GM18498 (cell line): ENCODE measurements at regions not wholly inside any gene's neighbourhood (a gene's known extent, or its start where the extent isn't known, plus 50 kb on each side); places are given as distances from the start of the nearest gene placed in this dataset.
"Not testable (repeated sequence)": the region's sequence is repeated elsewhere in the genome, so short reads cannot be mapped to it uniquely, and the experiment has no call there.

ENCODE experiments used
- ATAC-seq: cut with Tn5 transposase; IDR thresholded peaks from one replicate; pipeline ENCODE4 v1.9.1; 2021; ENCODE audit warnings: mild to moderate bottlenecking, moderate library complexity; ENCODE audit not compliant: unreplicated experiment

- ATAC-seq = no peak
Measured at GRCh38 chr15:69597061-69597592, 144.5 kb downstream of the RPLP1 start.

- no peak for ATAC-seq
Measured at GRCh38 chr15:69599271-69599670, 146.7 kb downstream of the RPLP1 start.

GRCh38 chr15:69600556-69601085 lies 148.0 kb downstream of the RPLP1 start:
- no peak for ATAC-seq

GRCh38 chr15:69601711-69602504 lies 149.3 kb downstream of the RPLP1 start:
- ATAC-seq = no peak

- no peak for ATAC-seq
Measured at GRCh38 chr15:69602921-69603320, 150.3 kb downstream of the RPLP1 start.

- no peak for ATAC-seq
Measured at GRCh38 chr15:69603369-69604071, 150.9 kb downstream of the RPLP1 start.

- ATAC-seq = no peak
Measured at GRCh38 chr15:69604072-69604411, 151.4 kb downstream of the RPLP1 start.

GRCh38 chr15:69606144-69606543 lies 153.5 kb downstream of the RPLP1 start:
- no peak for ATAC-seq

- no peak for ATAC-seq
Measured at GRCh38 chr15:69606921-69607500, 154.4 kb downstream of the RPLP1 start.

- no peak for ATAC-seq
Measured at GRCh38 chr15:69608661-69609060, 156.0 kb downstream of the RPLP1 start.

- no peak for ATAC-seq
Measured at GRCh38 chr15:69609176-69609575, 156.6 kb downstream of the RPLP1 start.

GRCh38 chr15:69609776-69610175 lies 157.2 kb downstream of the RPLP1 start:
- ATAC-seq = no peak

- ATAC-seq = no peak
Measured at GRCh38 chr15:69610277-69610676, 157.7 kb downstream of the RPLP1 start.

- no peak for ATAC-seq
Measured at GRCh38 chr15:69610858-69611257, 158.2 kb downstream of the RPLP1 start.

GRCh38 chr15:69612112-69612511 lies 159.5 kb downstream of the RPLP1 start:
- no peak for ATAC-seq

- ATAC-seq = no peak
Measured at GRCh38 chr15:69613182-69613581, 160.6 kb downstream of the RPLP1 start.

GRCh38 chr15:69613988-69614387 lies 161.4 kb downstream of the RPLP1 start:
- no peak for ATAC-seq

GRCh38 chr15:69615736-69616135 lies 163.1 kb downstream of the RPLP1 start:
- ATAC-seq = no peak

- no peak for ATAC-seq
Measured at GRCh38 chr15:69616558-69616957, 163.9 kb downstream of the RPLP1 start.

GRCh38 chr15:69617144-69617543 lies 164.5 kb downstream of the RPLP1 start:
- ATAC-seq = not testable (repeated sequence)

GRCh38 chr15:69623392-69624154 lies 171.0 kb downstream of the RPLP1 start:
- ATAC-seq = no peak
